Muscle layer of colon (tissue), 2 donors: ENCODE measurements at regions not wholly inside any gene's neighbourhood (a gene's known extent, or its start where the extent isn't known, plus 50 kb on each side); places are given as distances from the start of the nearest gene placed in this dataset.
"Not testable (repeated sequence)": the region's sequence is repeated elsewhere in the genome, so short reads cannot be mapped to it uniquely, and the experiment has no call there.

ENCODE experiments used
- H3K27ac ChIP-seq: one replicate; pipeline ENCODE4 v1.7.0; 2013; ENCODE audit warnings: low read depth, mild to moderate bottlenecking, low read length, moderate library complexity
- H3K27me3 ChIP-seq, 2 donors: one replicate each; pipeline ENCODE4 v1.7.0; 2013; ENCODE audit warnings: low read length in 2 of 2, mild to moderate bottlenecking in 2 of 2; ENCODE audit not compliant: insufficient read depth in 2 of 2, control insufficient read depth in 1 of 2
- H3K36me3 ChIP-seq: one replicate; pipeline ENCODE4 v1.7.0; 2013; ENCODE audit warnings: mild to moderate bottlenecking, low read length; ENCODE audit not compliant: insufficient read depth
- H3K4me1 ChIP-seq: one replicate; pipeline ENCODE4 v1.7.0; 2013; ENCODE audit warnings: mild to moderate bottlenecking, low read length; ENCODE audit not compliant: insufficient read depth
- H3K4me3 ChIP-seq, 2 donors: one replicate each; pipeline ENCODE4 v1.7.0; 2013; ENCODE audit warnings: low read length in 2 of 2, low read depth in 1 of 2, mild to moderate bottlenecking in 1 of 2, moderate library complexity in 1 of 2
- H3K9ac ChIP-seq: one replicate; pipeline ENCODE4 v1.7.0; 2013; ENCODE audit warnings: low read length
- H3K9me3 ChIP-seq: one replicate; pipeline ENCODE4 v1.7.0; 2013; ENCODE audit warnings: mild to moderate bottlenecking, low read length
- donor health status: abdominal sarcoma.
- donor health status: Adenocarcinoma of cecum.

- Histone ChIP-seq H3K9ac (no peak overlapping the region), H3K4me1 (no peaks in the 10 kb centered on the region), H3K27me3 (no peaks in the 10 kb centered on the region), H3K9me3 (no peaks in the 10 kb centered on the region), H3K4me3 (no peak overlapping the region), H3K27ac (no peak overlapping the region), H3K36me3 (no peaks in the 10 kb centered on the region)
These were observed 381.8 kb upstream of the ST8SIA4 start for GRCh38 chr5:101284736-101285375.

DNA sequence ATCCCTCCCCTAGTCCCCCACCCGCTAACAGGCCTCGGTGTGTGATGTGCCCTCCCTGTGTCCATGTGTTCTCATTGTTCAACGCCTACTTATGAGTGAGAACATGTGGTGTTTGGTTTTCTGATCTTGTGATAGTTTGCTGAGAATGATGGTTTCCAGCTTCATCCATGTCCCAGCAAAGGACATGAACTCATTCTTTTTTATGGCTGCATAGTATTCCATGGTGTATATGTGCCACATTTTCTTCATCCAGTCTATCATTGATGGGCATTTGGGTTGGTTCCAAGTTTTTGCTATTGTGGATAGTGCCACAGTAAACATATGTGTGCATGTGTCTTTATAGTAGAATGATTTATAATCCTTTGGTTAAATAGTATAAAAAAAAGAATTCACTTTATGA lies 380.9 kb upstream of the ST8SIA4 start:
- H3K36me3 ChIP-seq, H3K9me3 ChIP-seq, H3K27me3 ChIP-seq, H3K27ac ChIP-seq, H3K4me3 ChIP-seq, H3K4me1 ChIP-seq, H3K9ac ChIP-seq: not testable (repeated sequence)

DNA sequence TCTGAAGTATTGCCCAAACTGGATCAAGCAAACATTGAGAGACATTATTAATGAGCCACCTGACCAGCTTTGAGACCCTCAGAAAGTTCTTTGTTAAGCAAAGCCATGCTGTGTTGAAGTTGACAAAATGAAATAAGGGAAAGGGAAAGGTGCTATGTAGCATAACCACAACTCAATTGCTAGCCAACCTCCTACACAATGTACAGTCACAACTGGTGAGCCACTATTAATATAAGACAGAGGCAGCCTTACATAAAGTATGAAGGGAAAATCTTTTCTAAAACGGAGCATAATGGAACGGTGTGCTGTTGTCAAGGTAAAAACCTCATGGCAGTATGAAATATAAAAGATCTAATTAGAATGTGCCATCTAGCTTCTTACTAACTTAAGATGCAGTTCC lies 375.8 kb upstream of the ST8SIA4 start:
- Histone ChIP-seq H3K36me3 (no peaks in the 10 kb centered on the region), H3K27ac (no peak overlapping the region), H3K4me3 (no peak overlapping the region), H3K4me1 (no peaks in the 10 kb centered on the region), H3K9ac (no peak overlapping the region), H3K27me3 (no peaks in the 10 kb centered on the region), H3K9me3 (no peaks in the 10 kb centered on the region)

- Histone ChIP-seq H3K9me3 (no peaks in the 10 kb centered on the region), H3K27me3 (no peaks in the 10 kb centered on the region), H3K27ac (no peak overlapping the region), H3K4me3 (no peak overlapping the region), H3K4me1 (no peaks in the 10 kb centered on the region), H3K9ac (no peak overlapping the region), H3K36me3 (no peaks in the 10 kb centered on the region)
These were observed 375.1 kb upstream of the ST8SIA4 start for GRCh38 chr5:101278011-101278687.

DNA sequence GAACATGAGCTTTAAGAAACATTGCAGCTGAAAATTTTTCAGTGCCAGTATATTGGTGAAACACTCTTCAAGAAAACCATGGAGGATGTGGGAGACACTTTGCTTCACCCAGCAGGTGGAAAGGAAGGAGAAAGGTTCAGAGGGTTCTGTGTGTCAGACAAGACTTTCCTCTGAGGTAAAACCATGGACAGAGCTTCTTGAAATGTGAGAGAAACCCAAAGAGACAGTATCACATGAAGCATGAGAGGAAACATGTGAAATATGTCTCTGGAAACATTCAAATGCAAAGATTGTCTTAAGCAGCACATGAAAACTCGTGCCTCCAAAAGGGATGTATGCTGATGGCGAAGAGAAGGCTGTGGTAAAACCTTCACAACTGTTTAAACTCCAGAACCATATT lies 368.9 kb upstream of the ST8SIA4 start:
- Histone ChIP-seq H3K4me1 (no peaks in the 10 kb centered on the region), H3K9me3 (no peaks in the 10 kb centered on the region), H3K4me3 (no peak overlapping the region), H3K36me3 (no peaks in the 10 kb centered on the region), H3K27ac (no peak overlapping the region), H3K9ac (no peak overlapping the region), H3K27me3 (no peaks in the 10 kb centered on the region)

- Histone ChIP-seq H3K4me3 (no peak overlapping the region), H3K27me3 (no peaks in the 10 kb centered on the region), H3K9me3 (no peaks in the 10 kb centered on the region), H3K4me1 (no peaks in the 10 kb centered on the region), H3K9ac (no peak overlapping the region), H3K36me3 (no peaks in the 10 kb centered on the region), H3K27ac (no peak overlapping the region)
These were observed 368.3 kb upstream of the ST8SIA4 start for GRCh38 chr5:101271416-101271815.

DNA sequence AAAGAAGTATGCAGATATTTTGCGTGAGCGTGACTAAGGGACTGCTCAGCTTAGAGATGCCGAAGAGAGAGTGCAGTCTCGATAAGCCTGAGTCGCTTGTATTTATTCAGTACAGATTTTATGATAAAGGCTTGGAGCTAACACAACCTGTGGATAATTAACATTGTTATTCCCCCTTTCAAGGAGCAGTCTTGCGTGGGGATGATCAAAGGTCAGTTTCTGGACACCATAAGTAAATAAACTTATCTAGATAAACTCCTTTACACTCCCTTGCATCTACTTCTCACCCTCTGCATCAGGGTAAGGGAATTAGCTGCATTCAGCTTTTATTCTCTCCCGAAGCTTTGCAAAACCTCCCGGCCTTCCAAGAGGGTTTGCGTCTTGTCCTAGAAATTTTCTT lies 357.8 kb upstream of the ST8SIA4 start:
- Histone ChIP-seq H3K27me3 (no peaks in the 10 kb centered on the region), H3K4me3 (no peak overlapping the region), H3K9me3 (no peaks in the 10 kb centered on the region), H3K4me1 (no peaks in the 10 kb centered on the region), H3K9ac (no peak overlapping the region), H3K27ac (no peak overlapping the region), H3K36me3 (no peaks in the 10 kb centered on the region)

GRCh38 chr5:101253096-101253495 lies 350.0 kb upstream of the ST8SIA4 start:
- Histone ChIP-seq H3K9me3 (no peaks in the 10 kb centered on the region), H3K9ac (no peak overlapping the region), H3K36me3 (no peaks in the 10 kb centered on the region), H3K4me1 (no peaks in the 10 kb centered on the region), H3K27me3 (no peaks in the 10 kb centered on the region), H3K27ac (no peak overlapping the region), H3K4me3 (no peak overlapping the region)

DNA sequence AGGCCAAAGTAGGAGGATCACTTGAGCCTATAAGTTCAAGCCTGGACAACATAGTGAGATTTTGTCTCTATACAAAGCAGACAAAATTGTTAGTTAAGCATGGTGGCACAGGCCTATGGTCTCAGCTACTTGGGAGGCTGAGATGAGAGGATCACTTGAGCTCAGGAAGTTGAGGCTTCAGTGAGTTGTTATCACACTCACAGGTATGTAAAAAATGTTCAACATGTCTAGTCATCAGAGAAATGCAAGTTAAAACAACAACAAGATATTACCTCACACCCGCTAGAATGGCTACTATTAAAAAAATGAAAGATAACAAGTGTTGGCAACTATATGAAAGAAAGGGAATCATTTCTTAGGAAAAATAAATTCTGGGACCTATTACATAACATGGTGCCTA lies 341.5 kb upstream of the ST8SIA4 start:
- H3K4me3 ChIP-seq: no peak overlapping the region

GRCh38 chr5:101212942-101213514 lies 309.9 kb upstream of the ST8SIA4 start:
- no peaks in the 10 kb centered on the region for H3K36me3 ChIP-seq
- H3K4me3 ChIP-seq: no peak overlapping the region
- no peak overlapping the region for H3K27ac ChIP-seq
- H3K9ac ChIP-seq: no peak overlapping the region
- H3K4me1 ChIP-seq: no peaks in the 10 kb centered on the region
- no peaks in the 10 kb centered on the region for H3K9me3 ChIP-seq
- H3K27me3 ChIP-seq: no peaks in the 10 kb centered on the region

More for the DNA sequence above, 341.5 kb upstream of the ST8SIA4 start:
- Histone ChIP-seq H3K27me3 (no peaks in the 10 kb centered on the region), H3K27ac (no peak overlapping the region), H3K4me1 (no peaks in the 10 kb centered on the region), H3K36me3 (no peaks in the 10 kb centered on the region), H3K9ac (no peak overlapping the region), H3K9me3 (no peaks in the 10 kb centered on the region)

- H3K9ac ChIP-seq: no peak overlapping the region
- H3K4me1 ChIP-seq: no peaks in the 10 kb centered on the region
- no peaks in the 10 kb centered on the region for H3K36me3 ChIP-seq
- no peaks in the 10 kb centered on the region for H3K27me3 ChIP-seq
- H3K4me3 ChIP-seq: no peak overlapping the region
- no peaks in the 10 kb centered on the region for H3K9me3 ChIP-seq
- H3K27ac ChIP-seq: no peak overlapping the region
These were observed 303.5 kb upstream of the ST8SIA4 start for GRCh38 chr5:101206534-101206933.

- not testable (repeated sequence) for H3K36me3 ChIP-seq, H3K9me3 ChIP-seq, H3K27me3 ChIP-seq, H3K9ac ChIP-seq, H3K4me3 ChIP-seq, H3K27ac ChIP-seq, H3K4me1 ChIP-seq
These were observed 302.0 kb upstream of the ST8SIA4 start for GRCh38 chr5:101205065-101205464.
